ENCODE measurements at regions not wholly inside any gene's neighbourhood (a gene's known extent, or its start where the extent isn't known, plus 50 kb on each side); places are given as distances from the start of the nearest gene placed in this dataset.

- TF ChIP-seq, protein P1, sequence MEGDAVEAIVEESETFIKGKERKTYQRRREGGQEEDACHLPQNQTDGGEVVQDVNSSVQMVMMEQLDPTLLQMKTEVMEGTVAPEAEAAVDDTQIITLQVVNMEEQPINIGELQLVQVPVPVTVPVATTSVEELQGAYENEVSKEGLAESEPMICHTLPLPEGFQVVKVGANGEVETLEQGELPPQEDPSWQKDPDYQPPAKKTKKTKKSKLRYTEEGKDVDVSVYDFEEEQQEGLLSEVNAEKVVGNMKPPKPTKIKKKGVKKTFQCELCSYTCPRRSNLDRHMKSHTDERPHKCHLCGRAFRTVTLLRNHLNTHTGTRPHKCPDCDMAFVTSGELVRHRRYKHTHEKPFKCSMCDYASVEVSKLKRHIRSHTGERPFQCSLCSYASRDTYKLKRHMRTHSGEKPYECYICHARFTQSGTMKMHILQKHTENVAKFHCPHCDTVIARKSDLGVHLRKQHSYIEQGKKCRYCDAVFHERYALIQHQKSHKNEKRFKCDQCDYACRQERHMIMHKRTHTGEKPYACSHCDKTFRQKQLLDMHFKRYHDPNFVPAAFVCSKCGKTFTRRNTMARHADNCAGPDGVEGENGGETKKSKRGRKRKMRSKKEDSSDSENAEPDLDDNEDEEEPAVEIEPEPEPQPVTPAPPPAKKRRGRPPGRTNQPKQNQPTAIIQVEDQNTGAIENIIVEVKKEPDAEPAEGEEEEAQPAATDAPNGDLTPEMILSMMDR (IDR thresholded peaks at IDR 0.05; ENCODE audit: low read length): no peak
- TF ChIP-seq EZH2 (IDR thresholded peaks at IDR 0.05; ENCODE audit: borderline replicate concordance, low read length): no peak
Observed at GRCh38 chr2:2974982-2975381, 402.6 kb downstream of the EIPR1 start.
